GM20431 (cell line): ENCODE measurements at regions not wholly inside any gene's neighbourhood (a gene's known extent, or its start where the extent isn't known, plus 50 kb on each side); places are given as distances from the start of the nearest gene placed in this dataset.
"Not testable (repeated sequence)": the region's sequence is repeated elsewhere in the genome, so short reads cannot be mapped to it uniquely, and the experiment has no call there.

Experiments
- in situ Hi-C: fragments of 300-500 bp; cut with MseI, MboI; formaldehyde crosslinking; loops from one replicate; pipeline ENCODE4 v1.15.0; 2020; ENCODE audit warnings: low sequenced_read_pairs; ENCODE audit not compliant: unreplicated experiment

DNA sequence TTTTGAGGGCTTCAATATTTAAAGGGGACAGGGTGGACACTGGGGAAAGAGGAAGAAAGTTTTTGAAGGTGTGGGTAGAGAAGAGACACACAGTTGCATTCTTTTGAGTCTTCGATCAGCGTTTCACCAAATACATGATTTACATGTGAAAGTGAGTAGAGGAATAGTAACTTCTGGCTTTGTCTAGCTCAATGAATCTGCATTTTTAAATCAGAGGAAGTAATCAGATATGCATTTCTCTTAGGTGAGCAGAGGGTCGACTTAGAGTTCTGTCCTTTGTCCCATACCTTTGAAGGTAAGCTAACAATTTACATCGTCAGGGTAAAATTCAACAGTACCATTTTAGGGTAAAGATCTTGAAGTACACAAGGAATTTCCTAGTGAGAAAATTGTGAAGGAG lies 406.4 kb upstream of the ZNF462 start:
- in situ Hi-C loops: no loop called here

DNA sequence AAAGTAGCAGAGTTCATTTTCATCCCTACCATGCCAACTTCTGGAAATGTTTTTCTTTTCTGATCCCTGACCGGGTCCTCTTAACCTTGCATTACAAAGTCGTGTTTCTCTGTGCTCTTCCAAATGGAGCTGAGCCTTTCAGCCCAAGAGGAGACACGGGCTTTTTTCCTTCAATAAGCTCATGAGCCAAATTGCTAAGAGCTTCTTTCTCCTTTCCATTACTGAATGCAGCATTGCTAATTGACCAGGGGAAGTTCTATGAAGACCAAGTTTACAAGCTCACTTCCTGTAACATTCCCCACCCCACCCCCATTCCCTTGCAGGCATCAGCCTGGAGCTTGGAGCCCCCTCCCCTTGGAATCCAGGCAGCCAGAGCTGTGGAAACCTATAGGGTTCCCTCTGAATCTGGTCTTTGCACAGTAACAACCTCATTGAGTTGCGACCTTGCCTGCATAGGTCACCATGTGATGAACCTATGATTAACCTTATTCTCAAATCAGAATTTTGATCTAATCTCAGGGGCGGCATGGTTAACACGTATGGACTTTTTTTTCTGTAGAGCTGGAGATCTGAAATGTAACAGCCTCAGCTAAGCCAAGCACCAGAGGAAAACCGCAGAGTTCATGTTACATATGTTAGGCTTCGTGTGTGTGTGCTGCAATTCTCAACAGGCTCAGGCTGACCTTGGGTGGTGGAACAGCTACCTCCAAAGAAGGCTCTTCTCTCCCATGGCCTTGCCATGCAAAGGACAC lies 395.7 kb upstream of the ZNF462 start:
- in situ Hi-C loops: no loop called here

DNA sequence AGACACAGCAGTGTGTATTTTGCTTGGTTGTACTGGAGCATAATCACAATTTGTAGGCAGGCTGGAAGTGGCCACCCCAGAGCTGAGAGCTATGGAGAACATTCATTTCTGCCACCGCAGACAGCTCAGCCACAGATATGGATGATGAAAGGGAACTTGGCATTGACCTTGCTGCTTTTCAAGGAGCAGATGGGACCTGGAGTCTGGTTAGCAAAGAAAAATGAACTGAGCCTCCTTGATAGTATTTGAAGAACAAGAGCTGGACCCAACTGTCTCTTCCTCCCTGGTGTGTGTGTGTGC lies 395.2 kb upstream of the ZNF462 start:
- in situ Hi-C loops: no loop called here

DNA sequence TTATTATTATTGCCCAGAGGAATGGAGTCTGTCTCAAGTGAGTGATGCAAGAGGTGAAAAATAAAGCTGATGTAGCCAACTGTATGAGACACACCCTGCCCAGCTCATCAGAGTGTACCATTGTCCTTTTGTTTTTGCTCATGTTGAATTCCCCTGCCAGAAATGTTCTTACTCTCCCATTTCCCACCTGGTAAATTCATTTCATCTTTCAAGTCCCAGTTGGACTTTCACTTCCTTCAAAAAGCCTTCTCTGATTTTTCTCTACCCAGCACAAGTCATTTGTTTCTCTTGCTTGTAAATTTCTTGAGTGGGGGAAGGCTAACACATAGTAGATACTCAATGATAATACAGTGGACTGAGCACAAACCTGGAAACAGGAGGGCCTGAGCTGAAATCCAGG lies 394.5 kb upstream of the ZNF462 start:
- in situ Hi-C loops: no loop called here

DNA sequence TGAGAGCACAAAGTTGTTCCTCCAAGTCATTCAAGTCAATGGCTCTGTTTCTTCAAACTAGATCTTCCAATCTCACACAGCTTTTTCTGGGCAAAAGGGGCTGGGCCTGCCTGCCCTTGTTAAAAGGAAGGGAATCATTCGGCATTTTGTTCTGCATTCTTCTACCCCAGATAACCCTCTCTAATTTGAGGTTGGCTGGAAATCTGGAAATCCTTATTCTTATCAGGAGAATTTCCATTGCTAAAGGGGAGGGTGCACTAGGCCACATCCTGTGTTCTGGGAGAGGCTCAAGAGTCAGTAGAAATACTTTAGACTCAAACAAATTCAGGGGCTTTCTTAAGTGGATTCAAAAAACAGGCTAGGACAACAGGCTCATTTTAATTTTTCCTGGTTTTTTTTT lies 384.7 kb upstream of the ZNF462 start:
- in situ Hi-C loops: no loop called here

DNA sequence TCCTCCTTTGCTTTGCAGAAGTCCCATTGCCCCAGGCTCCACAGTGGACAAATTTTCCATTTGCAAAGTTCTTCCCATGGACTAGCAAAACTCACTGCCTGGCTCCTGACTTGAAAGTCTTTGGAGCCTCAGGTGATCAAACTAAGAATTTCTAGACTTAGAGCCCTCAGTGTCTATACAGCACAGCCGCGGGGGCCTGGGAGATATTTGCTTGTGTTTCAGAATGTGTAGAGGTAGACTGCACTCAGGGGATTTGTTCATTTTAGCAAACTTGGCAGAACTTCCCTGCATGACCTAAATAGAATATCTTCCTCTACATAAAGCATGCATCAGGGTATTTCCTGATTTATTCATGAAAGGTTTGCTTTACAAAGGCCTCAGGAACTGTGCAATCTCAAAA lies 384.2 kb upstream of the ZNF462 start:
- in situ Hi-C loops: no loop called here

DNA sequence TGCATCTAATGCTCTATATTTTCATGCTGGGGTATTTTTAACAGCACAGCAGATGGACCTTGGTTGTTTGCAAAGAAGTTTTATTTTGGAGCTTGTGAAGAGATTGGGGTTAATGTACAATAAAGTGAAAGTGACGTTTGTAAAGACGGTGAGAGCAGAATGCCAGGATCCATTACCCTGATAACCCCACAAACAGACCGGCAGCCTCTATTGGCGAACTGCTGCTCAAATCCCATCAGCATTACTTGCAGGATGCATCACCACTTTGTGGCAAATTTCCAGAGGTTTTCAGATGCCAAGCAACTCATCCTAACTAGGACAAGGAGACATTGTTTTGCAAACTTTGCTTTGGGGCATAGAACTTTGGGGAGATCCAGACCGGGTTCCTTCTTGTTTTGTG lies 383.3 kb upstream of the ZNF462 start:
- in situ Hi-C loops: no loop called here

DNA sequence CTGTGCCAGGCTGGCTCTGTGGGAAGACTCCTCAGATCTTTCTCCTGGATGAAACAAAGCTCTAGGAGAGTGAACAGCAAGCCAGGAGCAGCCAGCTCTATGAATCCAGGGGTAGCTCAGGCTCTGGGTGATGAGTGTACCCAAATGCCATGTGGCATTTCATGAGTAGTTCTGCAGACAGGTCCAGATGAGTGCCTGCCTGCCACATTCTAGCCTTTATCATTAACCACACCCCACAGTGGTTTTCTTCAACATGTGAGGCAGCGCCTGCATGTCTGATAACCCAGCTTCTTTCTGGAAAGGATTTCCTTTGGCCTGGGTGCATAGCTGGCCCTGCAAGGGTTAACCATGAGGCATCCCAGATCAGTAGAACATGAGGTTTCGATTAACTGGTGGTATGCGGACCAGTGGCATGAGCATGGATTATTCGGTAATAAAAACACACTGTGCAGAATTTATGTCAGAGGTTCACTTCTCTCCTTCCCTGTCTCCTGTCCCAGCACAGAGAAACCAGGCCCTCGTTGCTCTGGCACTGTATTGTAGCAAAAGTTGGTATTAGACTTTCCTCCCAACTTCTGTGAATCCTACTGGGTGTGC lies 381.9 kb upstream of the ZNF462 start:
- in situ Hi-C loops: no loop called here

DNA sequence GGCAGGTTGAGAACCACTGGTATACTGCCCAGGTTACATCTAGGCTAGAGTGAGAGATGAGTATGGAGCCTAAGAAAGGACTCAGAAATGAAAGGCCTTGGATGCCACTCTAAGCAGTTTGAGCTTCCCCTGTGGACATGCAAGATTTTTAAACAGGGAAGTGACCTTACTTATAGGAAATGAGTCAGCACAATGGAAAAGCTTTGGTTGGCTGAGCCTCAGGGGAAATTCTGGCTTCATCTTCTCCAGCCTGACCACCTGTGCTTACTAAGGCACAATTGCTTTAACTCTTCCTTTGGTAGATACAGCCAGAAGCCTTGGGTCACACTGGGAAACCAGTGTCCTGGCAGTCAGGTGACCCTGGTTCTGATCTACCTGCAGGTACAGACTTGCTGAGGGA lies 380.2 kb upstream of the ZNF462 start:
- in situ Hi-C loops: no loop called here

DNA sequence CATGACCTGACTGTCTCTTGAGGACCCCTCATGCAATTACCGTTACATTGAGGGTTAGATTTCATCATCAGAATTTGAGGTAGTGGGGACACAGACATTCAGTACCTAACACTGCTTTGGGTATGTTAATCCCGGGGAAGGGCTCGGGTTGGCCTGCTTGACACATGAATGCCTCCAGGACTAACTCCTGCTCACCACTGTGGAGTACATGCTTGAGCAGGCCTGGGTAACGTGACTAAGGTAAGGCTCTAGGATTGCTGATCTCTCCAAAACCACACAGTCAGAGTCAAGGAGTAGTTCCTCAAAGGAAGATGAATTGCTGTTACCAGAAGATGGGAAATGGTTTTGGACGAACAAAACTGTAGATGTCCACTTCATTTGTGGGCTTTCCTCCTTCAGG lies 376.3 kb upstream of the ZNF462 start:
- in situ Hi-C loops: no loop called here

DNA sequence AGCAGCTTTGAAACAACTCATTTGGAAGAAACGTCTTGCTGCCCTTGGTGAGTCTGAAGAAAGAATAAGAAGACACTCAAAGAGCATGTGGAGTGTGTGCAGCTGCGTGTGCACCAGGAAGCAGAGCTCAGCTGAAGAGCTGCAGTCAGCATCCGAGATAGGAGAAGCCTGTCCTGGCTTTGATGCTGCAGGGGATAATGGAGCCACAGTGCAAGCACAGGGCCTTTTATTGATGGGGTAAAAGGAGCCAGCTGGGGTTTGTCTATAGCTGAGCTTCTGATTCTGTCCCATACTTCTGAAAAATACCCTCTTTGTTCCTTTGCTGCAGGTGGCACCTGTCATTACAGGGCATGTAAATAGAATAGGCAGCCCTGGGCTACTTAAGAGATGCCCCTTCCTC lies 375.7 kb upstream of the ZNF462 start:
- in situ Hi-C loops: no loop called here

DNA sequence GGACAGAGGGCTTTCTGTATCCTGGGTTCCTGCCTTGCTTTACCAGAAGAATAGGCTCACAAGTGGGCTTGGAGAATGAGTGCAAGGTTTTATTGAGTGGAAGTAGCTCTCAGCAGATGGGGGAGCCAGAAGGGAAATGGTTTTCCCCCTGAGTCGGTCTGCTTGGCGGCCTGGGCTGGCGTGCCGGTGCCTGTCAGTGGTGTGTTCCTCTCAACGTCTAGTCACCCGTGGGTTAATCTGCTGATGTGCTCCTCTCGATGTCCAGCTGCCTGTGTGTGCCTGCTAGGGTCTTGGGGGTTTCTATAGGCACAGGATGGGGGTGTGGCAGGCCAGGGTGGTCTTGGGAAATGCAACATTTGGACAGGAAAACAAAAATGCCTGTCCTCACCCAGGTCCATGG lies 370.8 kb upstream of the ZNF462 start:
- in situ Hi-C loops: not testable (repeated sequence)

DNA sequence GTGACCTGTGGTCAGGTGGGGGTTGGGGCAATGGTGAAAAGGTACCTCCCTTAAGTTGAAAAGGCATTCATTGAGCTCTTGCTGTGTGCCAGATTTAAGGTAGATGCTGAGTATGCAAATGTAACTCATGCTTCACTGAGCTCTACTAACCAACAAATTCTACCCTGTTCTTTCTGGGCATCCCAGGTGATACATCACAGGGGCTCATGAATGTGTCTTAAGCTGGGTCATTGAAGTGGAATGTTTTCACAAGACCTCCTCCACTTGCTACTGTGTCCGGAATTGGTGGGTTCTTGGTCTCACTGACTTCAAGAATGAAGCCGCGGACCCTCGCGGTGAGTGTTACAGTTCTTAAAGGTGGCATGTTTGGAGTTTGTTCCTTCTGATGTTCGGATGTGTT lies 362.8 kb upstream of the ZNF462 start:
- in situ Hi-C loops: no loop called here

DNA sequence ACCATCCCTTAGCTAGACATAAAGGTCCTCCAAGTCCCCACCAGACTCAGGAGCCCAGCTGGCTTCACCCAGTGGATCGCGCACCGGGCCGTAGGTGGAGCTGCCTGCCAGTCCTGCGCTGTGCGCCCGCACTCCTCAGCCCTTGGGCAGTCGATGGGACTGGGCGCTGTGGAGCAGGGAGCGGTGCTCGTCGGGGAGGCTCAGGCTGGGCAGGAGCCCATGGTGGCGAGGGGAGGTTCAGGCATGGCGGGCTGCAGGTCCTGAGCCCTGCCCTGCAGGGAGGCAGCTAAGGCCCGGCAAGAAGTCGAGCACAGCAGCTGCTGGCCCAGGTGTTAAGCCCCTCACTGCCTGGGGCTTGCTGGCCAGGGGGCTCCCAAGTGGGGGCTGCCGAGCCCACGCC lies 361.8 kb upstream of the ZNF462 start:
- in situ Hi-C loops: not testable (repeated sequence)

DNA sequence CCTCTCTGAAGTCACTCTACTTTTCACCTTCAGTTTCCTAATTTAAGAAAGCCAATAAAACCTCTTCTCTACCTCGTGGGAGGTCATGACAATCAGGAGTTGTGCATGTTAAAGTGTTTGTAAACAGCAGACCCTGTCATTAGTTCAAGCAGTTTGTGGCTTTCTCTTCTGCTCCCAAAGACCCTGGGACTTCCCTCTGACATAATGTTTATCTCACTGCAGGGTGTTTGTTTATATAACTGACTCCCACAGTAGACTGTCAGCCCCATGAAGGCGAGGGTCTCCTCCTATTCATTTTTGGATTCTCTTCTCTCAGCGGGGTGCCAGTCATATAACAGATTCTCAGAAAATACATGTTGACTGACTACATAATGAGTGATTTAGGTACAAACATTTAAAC lies 360.0 kb upstream of the ZNF462 start:
- in situ Hi-C loops: no loop called here

DNA sequence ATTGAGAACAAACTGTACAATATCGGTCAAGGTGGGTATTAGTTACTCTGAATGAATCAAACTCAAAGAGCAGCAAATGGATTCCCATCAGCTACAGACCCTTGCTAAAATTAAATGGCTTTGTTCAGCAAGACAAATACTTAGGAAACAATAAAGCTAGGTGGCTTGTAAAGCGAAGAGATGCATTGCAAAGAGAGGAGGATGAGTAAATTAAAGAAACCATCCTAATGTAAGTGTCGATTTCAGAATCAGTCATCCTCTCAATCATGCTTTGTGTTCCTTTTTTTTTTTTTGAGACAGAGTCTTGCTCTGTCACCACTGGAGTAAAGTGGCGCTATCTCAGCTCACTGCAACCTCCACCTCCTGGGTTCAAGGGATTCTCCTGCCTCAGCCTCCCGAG lies 359.2 kb upstream of the ZNF462 start:
- in situ Hi-C loops: no loop called here

DNA sequence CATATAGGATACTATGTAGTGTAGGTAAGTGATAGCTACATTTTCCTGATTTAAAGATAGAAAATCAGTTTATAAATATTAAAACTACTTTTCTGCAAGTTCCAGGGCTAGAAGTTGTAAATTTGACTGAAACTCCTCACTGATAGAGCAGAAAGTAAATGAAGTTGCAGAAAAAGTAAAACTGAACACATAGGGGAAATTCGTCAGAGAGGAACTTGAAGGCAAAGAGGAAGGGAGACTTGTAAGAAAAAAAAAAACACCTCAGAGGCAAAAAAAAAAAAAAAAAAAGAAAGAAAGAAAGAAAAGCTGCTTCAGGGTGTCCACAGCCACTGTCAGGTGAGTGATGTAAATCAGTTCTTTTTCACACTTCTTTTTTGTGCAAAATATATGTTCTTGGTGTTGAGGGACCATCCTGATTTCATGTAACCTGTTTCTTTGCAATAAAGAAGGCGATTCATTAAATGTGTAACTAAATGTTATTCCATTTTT lies 336.2 kb upstream of the ZNF462 start:
- in situ Hi-C loops: no loop called here

DNA sequence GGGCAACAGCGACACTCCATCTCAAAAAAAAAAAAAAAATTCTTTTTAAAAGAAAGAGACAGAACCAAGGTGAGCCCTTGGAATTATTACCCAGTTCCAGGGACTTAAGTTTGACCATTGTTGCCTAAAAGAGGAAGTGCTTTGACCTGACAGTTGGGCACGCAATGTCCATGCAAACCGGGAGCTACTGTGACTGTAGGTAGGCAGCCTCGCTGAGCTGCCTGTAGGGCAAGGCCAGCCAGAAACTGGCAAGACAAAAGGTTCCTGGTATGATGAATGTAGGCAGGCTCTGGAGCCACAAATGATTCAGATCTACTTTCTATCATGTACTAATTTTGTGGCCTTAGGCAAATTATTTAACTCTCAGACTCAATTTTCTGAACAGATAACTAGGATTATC lies 334.8 kb upstream of the ZNF462 start:
- in situ Hi-C loops: no loop called here

DNA sequence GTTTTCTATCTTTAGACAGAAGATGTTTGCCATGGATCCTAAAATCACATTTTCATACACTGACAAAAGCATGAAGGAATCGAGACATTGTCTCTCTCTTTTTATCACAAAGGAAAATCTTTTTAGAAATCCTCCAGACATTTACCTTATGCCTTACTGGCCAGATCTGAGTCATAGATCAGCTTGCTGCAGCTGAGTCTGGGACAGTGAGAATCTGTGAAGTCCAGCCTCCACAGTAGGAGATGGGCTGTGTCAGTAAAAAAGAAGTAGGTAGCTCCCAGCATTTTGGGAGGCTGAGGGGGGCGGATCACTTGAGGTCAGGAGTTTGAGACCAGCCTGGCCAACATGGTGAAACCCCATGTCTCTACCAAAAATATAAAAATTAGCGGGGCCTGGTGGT lies 333.4 kb upstream of the ZNF462 start:
- in situ Hi-C loops: no loop called here

DNA sequence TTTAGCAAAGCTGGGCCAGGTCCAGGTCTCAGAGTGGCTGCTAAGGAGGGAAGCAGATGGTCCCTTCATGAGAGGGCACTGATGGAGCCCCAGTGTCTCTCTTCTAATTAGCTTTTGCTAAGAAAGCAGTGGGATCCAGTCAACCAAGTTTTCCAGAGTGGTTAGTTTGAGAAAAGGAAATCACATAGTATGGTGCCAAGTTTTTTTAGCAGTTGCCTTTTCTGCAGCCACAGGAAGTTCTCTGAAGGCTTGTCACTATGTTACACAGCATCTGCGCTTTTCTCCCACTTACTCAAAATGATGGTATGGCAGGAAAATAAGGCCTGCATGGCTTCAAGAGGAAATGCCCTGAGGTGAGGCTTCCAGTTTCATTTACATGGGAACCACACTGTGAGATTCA lies 331.5 kb upstream of the ZNF462 start:
- in situ Hi-C loops: no loop called here

DNA sequence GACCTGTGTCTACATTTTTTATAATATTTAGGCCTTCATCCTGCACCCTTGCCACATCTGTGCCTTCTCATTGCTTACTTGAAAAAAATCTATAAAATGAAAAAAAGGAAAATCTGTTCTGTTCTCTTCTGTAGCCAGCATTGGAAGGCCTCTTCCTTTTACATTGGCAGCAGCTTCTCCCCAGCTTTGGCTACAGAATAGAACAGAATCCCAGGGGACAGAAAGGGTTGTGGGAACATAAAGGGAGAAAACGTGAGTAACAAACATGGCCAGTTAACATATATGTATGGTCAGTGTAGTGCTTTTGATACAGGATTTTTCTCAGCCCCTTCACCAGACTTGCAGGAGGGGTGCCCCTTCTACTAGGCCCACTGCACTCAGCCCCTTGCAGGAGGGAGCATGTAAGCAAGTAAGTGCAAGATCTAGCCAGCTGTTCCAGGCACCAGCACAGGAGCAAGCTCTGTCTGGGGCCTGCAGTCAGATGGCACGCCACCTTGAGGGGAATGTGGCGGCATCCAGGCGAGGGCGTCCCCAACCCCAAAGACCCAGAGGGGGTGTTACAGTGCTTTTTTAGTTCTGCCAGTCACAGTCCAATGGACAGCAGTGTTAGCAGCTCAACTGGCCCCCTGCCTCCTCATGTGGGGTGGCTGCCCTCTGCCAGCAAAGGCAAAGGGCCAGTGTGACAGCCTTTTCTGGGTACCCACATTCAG lies 330.5 kb upstream of the ZNF462 start:
- in situ Hi-C loops: no loop called here

DNA sequence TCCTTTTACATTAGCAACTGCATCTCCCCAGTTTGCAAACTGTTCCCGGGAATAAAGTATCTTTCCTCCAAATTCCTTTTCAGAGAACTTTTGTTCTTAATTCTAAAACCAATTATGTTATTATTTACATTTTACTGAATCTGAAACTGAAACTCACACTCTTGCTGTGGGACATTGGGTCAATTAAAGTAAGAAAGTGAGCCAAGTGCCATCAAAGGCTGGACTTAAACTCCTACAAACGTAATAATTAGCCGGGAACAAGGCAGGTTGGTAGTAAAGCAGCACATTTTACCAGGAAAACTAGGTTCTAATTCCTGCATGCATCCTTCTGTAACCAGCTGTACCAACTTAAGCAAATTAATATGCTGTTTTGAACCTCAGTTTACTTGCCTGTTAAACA lies 328.2 kb upstream of the ZNF462 start:
- in situ Hi-C loops: no loop called here
